ENCODE measurements at regions not wholly inside any gene's neighbourhood (a gene's known extent, or its start where the extent isn't known, plus 50 kb on each side); places are given as distances from the start of the nearest gene placed in this dataset.
"Not testable (repeated sequence)": the region's sequence is repeated elsewhere in the genome, so short reads cannot be mapped to it uniquely, and the experiment has no call there.

- H3K4me3 ChIP-seq: no peak overlapping the region
- no peaks in the 10 kb centered on the region for H3K27me3 ChIP-seq (ENCODE audit: low read depth)
- no peaks in the 10 kb centered on the region for H3K4me1 ChIP-seq
- no peaks in the 10 kb centered on the region for H3K9me3 ChIP-seq
- DNase-seq (ENCODE audit: low spot score in 2 of 2): no peak
- in situ Hi-C loops (cut with MboI; ENCODE audit: low sequenced_read_pairs): no loop called here
- H3K36me3 ChIP-seq (replicated peaks): no peaks in the 10 kb centered on the region
Measured at GRCh38 chr17:20797292-20797691, 217.8 kb downstream of the CDRT15L2 start.

- DNase-seq (ENCODE audit: low spot score in 2 of 2): no peak
- H3K27me3 ChIP-seq (ENCODE audit: low read depth): no peaks in the 10 kb centered on the region
- no peaks in the 10 kb centered on the region for H3K9me3 ChIP-seq
- in situ Hi-C loops (cut with MboI; ENCODE audit: low sequenced_read_pairs): no loop called here
- no peaks in the 10 kb centered on the region for H3K4me1 ChIP-seq
- H3K4me3 ChIP-seq: no peak overlapping the region
- H3K36me3 ChIP-seq (replicated peaks): no peaks in the 10 kb centered on the region
Measured at GRCh38 chr17:20800146-20800545, 220.6 kb downstream of the CDRT15L2 start.

- H3K4me1 ChIP-seq: no peaks in the 10 kb centered on the region
Measured at GRCh38 chr17:20805751-20806150, 226.2 kb downstream of the CDRT15L2 start.

GRCh38 chr17:20807566-20807965 is 228.0 kb downstream of the CDRT15L2 start:
- H3K4me3 ChIP-seq; H3K4me1 ChIP-seq; H3K9me3 ChIP-seq; H3K27me3 ChIP-seq (ENCODE audit: low read depth); DNase-seq (ENCODE audit: low spot score in 2 of 2); H3K36me3 ChIP-seq (replicated peaks); in situ Hi-C loops (cut with MboI; ENCODE audit: low sequenced_read_pairs): not testable (repeated sequence)

More at GRCh38 chr17:20805751-20806150, 226.2 kb downstream of the CDRT15L2 start:
- Histone ChIP-seq H3K9me3 (no peaks in the 10 kb centered on the region), H3K27me3 (ENCODE audit: low read depth) (no peaks in the 10 kb centered on the region), H3K4me3 (no peak overlapping the region), H3K36me3 (replicated peaks) (no peaks in the 10 kb centered on the region)
- DNase-seq (ENCODE audit: low spot score in 2 of 2): no peak
- in situ Hi-C loops (cut with MboI; ENCODE audit: low sequenced_read_pairs): no loop called here

- H3K36me3 ChIP-seq (replicated peaks); DNase-seq (ENCODE audit: low spot score in 2 of 2); H3K27me3 ChIP-seq (ENCODE audit: low read depth); H3K4me1 ChIP-seq; H3K9me3 ChIP-seq; H3K4me3 ChIP-seq: not testable (repeated sequence)
- in situ Hi-C loops (cut with MboI; ENCODE audit: low sequenced_read_pairs): loop anchor here (10.0 kb wide), 1 partner anchor 179 kb away; no protein-coding TSS in a partner anchor
Measured at GRCh38 chr17:20815410-20815809, 227.4 kb downstream of the USP22 start.

GRCh38 chr17:20823905-20824304 is 218.9 kb downstream of the USP22 start:
- in situ Hi-C loops (cut with MboI; ENCODE audit: low sequenced_read_pairs): no loop called here
- no peaks in the 10 kb centered on the region for H3K9me3 ChIP-seq
- H3K36me3 ChIP-seq (replicated peaks): no peaks in the 10 kb centered on the region
- DNase-seq (ENCODE audit: low spot score in 2 of 2): no peak
- H3K4me1 ChIP-seq: peaks cover 14% of the 10 kb centered on the region
- H3K4me3 ChIP-seq: no peak overlapping the region
- H3K27me3 ChIP-seq (ENCODE audit: low read depth): no peaks in the 10 kb centered on the region

GRCh38 chr17:20825539-20825938 is 217.3 kb downstream of the USP22 start:
- in situ Hi-C loops (cut with MboI; ENCODE audit: low sequenced_read_pairs): loop anchor here (5.0 kb wide), 1 partner anchor 48 kb away; no protein-coding TSS in a partner anchor
- no peak overlapping the region for H3K4me3 ChIP-seq
- peak; percentile 50 for DNase-seq (ENCODE audit: low spot score in 2 of 2)
- H3K36me3 ChIP-seq (replicated peaks): no peaks in the 10 kb centered on the region
- H3K9me3 ChIP-seq: no peaks in the 10 kb centered on the region
- no peaks in the 10 kb centered on the region for H3K27me3 ChIP-seq (ENCODE audit: low read depth)
- peaks cover 14% of the 10 kb centered on the region for H3K4me1 ChIP-seq

GRCh38 chr17:20840453-20840852 is 202.4 kb downstream of the USP22 start:
- H3K36me3 ChIP-seq (replicated peaks); in situ Hi-C loops (cut with MboI; ENCODE audit: low sequenced_read_pairs); H3K27me3 ChIP-seq (ENCODE audit: low read depth); DNase-seq (ENCODE audit: low spot score in 2 of 2); H3K9me3 ChIP-seq; H3K4me1 ChIP-seq; H3K4me3 ChIP-seq: not testable (repeated sequence)

GRCh38 chr17:20840987-20841865 is 201.6 kb downstream of the USP22 start:
- H3K36me3 ChIP-seq (replicated peaks); H3K9me3 ChIP-seq; H3K4me3 ChIP-seq; H3K4me1 ChIP-seq; H3K27me3 ChIP-seq (ENCODE audit: low read depth); DNase-seq (ENCODE audit: low spot score in 2 of 2); in situ Hi-C loops (cut with MboI; ENCODE audit: low sequenced_read_pairs): not testable (repeated sequence)

GRCh38 chr17:20842012-20842411 is 200.8 kb downstream of the USP22 start:
- H3K36me3 ChIP-seq (replicated peaks); H3K4me3 ChIP-seq; in situ Hi-C loops (cut with MboI; ENCODE audit: low sequenced_read_pairs); H3K4me1 ChIP-seq; H3K27me3 ChIP-seq (ENCODE audit: low read depth); H3K9me3 ChIP-seq; DNase-seq (ENCODE audit: low spot score in 2 of 2): not testable (repeated sequence)

- H3K27me3 ChIP-seq (ENCODE audit: low read depth); in situ Hi-C loops (cut with MboI; ENCODE audit: low sequenced_read_pairs); H3K4me1 ChIP-seq; DNase-seq (ENCODE audit: low spot score in 2 of 2); H3K36me3 ChIP-seq (replicated peaks); H3K9me3 ChIP-seq; H3K4me3 ChIP-seq: not testable (repeated sequence)
Measured at GRCh38 chr17:20843261-20843660, 199.6 kb downstream of the USP22 start.

GRCh38 chr17:20843799-20844553 is 198.8 kb downstream of the USP22 start:
- H3K36me3 ChIP-seq (replicated peaks); H3K27me3 ChIP-seq (ENCODE audit: low read depth); in situ Hi-C loops (cut with MboI; ENCODE audit: low sequenced_read_pairs); H3K4me1 ChIP-seq; H3K9me3 ChIP-seq: not testable (repeated sequence)
- H3K4me3 ChIP-seq: peak overlapping the region; percentile 29
- DNase-seq (ENCODE audit: low spot score in 2 of 2): peak in 1 of 2 experiments; percentile 60

GRCh38 chr17:20848869-20849443 is 193.9 kb downstream of the USP22 start:
- H3K4me1 ChIP-seq; H3K9me3 ChIP-seq; H3K36me3 ChIP-seq (replicated peaks); in situ Hi-C loops (cut with MboI; ENCODE audit: low sequenced_read_pairs); H3K27me3 ChIP-seq (ENCODE audit: low read depth); DNase-seq (ENCODE audit: low spot score in 2 of 2); H3K4me3 ChIP-seq: not testable (repeated sequence)

Data from HAP-1 (cell line).